GM18505 (cell line): ENCODE measurements at regions not wholly inside any gene's neighbourhood (a gene's known extent, or its start where the extent isn't known, plus 50 kb on each side); places are given as distances from the start of the nearest gene placed in this dataset.

Experiments used
- ATAC-seq: cut with Tn5 transposase; IDR thresholded peaks from one replicate; pipeline ENCODE4 v1.9.1; 2021; ENCODE audit not compliant: unreplicated experiment
- POLR2A ChIP-seq: IDR thresholded peaks from 4 replicates; pipeline ENCODE4 v1.6.1; 2011; ENCODE audit warnings: borderline replicate concordance; ENCODE audit not compliant: insufficient read depth, insufficient read length; ENCODE audit errors: extremely low read depth

GRCh38 chr2:180334514-180334913 lies 327.4 kb upstream of the CWC22 start:
- ATAC-seq, result peak; percentile 100
- TF ChIP-seq POLR2A, result no peak

- no peak for ATAC-seq
- TF ChIP-seq POLR2A, result no peak
These were observed 321.8 kb upstream of the CWC22 start for GRCh38 chr2:180328795-180329422.

GRCh38 chr2:180327185-180327584 lies 320.1 kb upstream of the CWC22 start:
- ATAC-seq, result no peak
- no peak for TF ChIP-seq POLR2A

- no peak for ATAC-seq
- no peak for TF ChIP-seq POLR2A
These were observed 318.5 kb upstream of the CWC22 start for GRCh38 chr2:180325416-180326120.

GRCh38 chr2:180324182-180324581 lies 317.1 kb upstream of the CWC22 start:
- ATAC-seq, result no peak
- no peak for TF ChIP-seq POLR2A

GRCh38 chr2:180322781-180323180 lies 315.7 kb upstream of the CWC22 start:
- no peak for TF ChIP-seq POLR2A
- ATAC-seq, result no peak

- TF ChIP-seq POLR2A, result no peak
- ATAC-seq, result peak; percentile 94
These were observed 312.7 kb upstream of the CWC22 start for GRCh38 chr2:180319586-180320405.

- no peak for TF ChIP-seq POLR2A
- no peak for ATAC-seq
These were observed 307.0 kb upstream of the CWC22 start for GRCh38 chr2:180314086-180314485.

- ATAC-seq, result no peak
- TF ChIP-seq POLR2A, result no peak
These were observed 305.4 kb upstream of the CWC22 start for GRCh38 chr2:180312542-180312941.

- no peak for TF ChIP-seq POLR2A
These were observed 300.0 kb upstream of the CWC22 start for GRCh38 chr2:180307096-180307495.

GRCh38 chr2:180306346-180306745 lies 299.2 kb upstream of the CWC22 start:
- no peak for TF ChIP-seq POLR2A
- no peak for ATAC-seq

More at GRCh38 chr2:180307096-180307495, 300.0 kb upstream of the CWC22 start:
- no peak for ATAC-seq

GRCh38 chr2:180291552-180292421 lies 284.7 kb upstream of the CWC22 start:
- ATAC-seq, result no peak
- no peak for TF ChIP-seq POLR2A

- ATAC-seq, result no peak
- no peak for TF ChIP-seq POLR2A
These were observed 284.0 kb upstream of the CWC22 start for GRCh38 chr2:180291060-180291459.

GRCh38 chr2:180289627-180290026 lies 282.5 kb upstream of the CWC22 start:
- ATAC-seq, result no peak
- no peak for TF ChIP-seq POLR2A

- ATAC-seq, result no peak
- TF ChIP-seq POLR2A, result no peak
These were observed 272.5 kb upstream of the CWC22 start for GRCh38 chr2:180279581-180279980.
